ENCODE measurements at regions not wholly inside any gene's neighbourhood (a gene's known extent, or its start where the extent isn't known, plus 50 kb on each side); places are given as distances from the start of the nearest gene placed in this dataset.

DNA sequence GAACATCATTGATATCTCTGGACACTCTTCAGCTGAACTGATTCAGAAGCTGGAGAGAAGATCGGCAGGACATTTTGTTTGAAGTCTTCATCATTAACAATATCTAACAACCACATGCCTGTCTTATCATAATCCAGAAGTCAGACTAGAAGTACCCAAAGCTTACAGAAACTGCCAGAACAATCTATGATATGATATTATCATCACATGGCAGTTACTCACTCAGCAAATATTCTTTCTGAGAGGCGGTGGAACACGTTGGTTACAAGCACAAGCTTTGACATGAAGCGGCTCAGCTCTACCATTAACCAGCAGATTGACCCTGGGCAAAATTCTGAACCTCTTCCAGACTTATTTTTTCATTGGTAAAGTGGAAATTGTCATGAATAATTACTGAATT, 69.4 kb upstream of the KIT start:
- Histone ChIP-seq H4K20me1 (replicated peaks; ENCODE audit: control insufficient read depth, insufficient read depth, low read length) (no peaks in the 10 kb centered on the region), H3K27ac (ENCODE audit: extremely low read depth, low read depth, low read length) (peak overlapping the region; percentile 11; the same call in 1 of the 3 replicates), H3K79me2 (ENCODE audit: control insufficient read depth, insufficient read depth, low read length) (no peaks in the 10 kb centered on the region), H3K27me3 (ENCODE audit: control insufficient read depth in 2 of 2, insufficient read depth in 2 of 2, low read length in 2 of 2) (no peaks in the 10 kb centered on the region), H3K36me3 (ENCODE audit: control insufficient read depth, insufficient read depth, low read length) (no peaks in the 10 kb centered on the region; the same call in 2 of the 3 replicates), H3K9ac (ENCODE audit: insufficient read depth in 1 of 2, low read depth in 2 of 2, low read length in 2 of 2) (0 out of 4 replicates have a peak overlapping the region, but pooled peaks of 1 of the 2 experiments have one; percentile 12), H3K9me3 (replicated peaks; ENCODE audit: control insufficient read depth, insufficient read depth, low read depth, low read length) (no peaks in the 10 kb centered on the region), H3K4me2 (ENCODE audit: insufficient read depth, low read length) (peak overlapping the region; percentile 23), H2AFZ (ENCODE audit: low read depth, low read length) (peak overlapping the region; percentile 67), H3K4me1 (replicated peaks in 1 of 2; ENCODE audit: control insufficient read depth in 2 of 2, insufficient read depth in 2 of 2, low read length in 2 of 2) (peaks cover 0 to 44% of the 10 kb centered on the region in 2 experiments; a peak in 4 of 5 replicates), H3K4me3 (no peak overlapping the region), H3K9me1 (ENCODE audit: control insufficient read depth, insufficient read depth, low read length) (no peaks in the 10 kb centered on the region)
- FAIRE-seq (peak; percentile 80), ATAC-seq (peak; percentile 47), DNase-seq (ENCODE audit: extremely low read depth in 1 of 4, low spot score in 3 of 4) (peak in 2 of 4 experiments; percentile 26 to 71)
- no TSS peak for BruUV-seq (replicated peaks)
- intact Hi-C loops (cut with micrococcal nuclease): loop anchor here (1.0 to 5.0 kb wide), 2 partner anchors 17 to 69 kb away; partner anchors contain the start of gene KIT
- CTCF ChIA-PET (ENCODE audit: low intra/inter-chr PET ratio): no interaction called here
- POLR2A ChIA-PET: interaction anchor here (0.6 to 1.2 kb wide), 7 partner anchors 17 to 1805 kb away, joined by 3 to 4 read pairs (median 3); no protein-coding TSS in a partner anchor
- in situ Hi-C loops (cut with MboI): no loop called here
- WGBS (ENCODE audit: insufficient coverage, low coverage, missing lambda C conversion rate): 0% methylated on average over 4 of the region's 4 CpGs
- TF ChIP-seq SIN3B (IDR thresholded peaks at IDR 0.05; ENCODE audit: low read depth) (no peak), L3MBTL2 (IDR thresholded peaks at IDR 0.05) (peak; percentile 85), MCM5 (IDR thresholded peaks at IDR 0.05; ENCODE audit: low read depth) (no peak), ILF3 (IDR thresholded peaks at IDR 0.05; ENCODE audit: borderline replicate concordance) (no peak), MEIS2 (IDR thresholded peaks at IDR 0.05; ENCODE audit: partially characterized antibody) (peak; percentile 74), NCOA1 (IDR thresholded peaks at IDR 0.05; ENCODE audit: low read depth) (no peak), ZNF282 (CRISPR knock-in tag; IDR thresholded peaks at IDR 0.05) (no peak), PTTG1 (tag; IDR thresholded peaks at IDR 0.05; ENCODE audit: low read depth) (no peak), ZNF408 (CRISPR knock-in tag; IDR thresholded peaks at IDR 0.05; ENCODE audit: low read depth) (no peak), HDAC2 (IDR thresholded peaks at IDR 0.05) (peak; percentile 59; the same call in 1 of the 2 replicates), MAFK (IDR thresholded peaks at IDR 0.05; ENCODE audit: low read length) (peak; percentile 69), SMARCA5 (IDR thresholded peaks at IDR 0.05) (no peak), FOS (IDR thresholded peaks at IDR 0.05; ENCODE audit: extremely low read depth, insufficient read length) (no peak), ELF4 (CRISPR knock-in tag; IDR thresholded peaks at IDR 0.05) (no peak), HMGN3 (IDR thresholded peaks at IDR 0.05; ENCODE audit: borderline replicate concordance, extremely low read depth, insufficient read length, low read depth, low read length) (no peak), KHSRP (IDR thresholded peaks at IDR 0.05) (no peak), LCOR (CRISPR knock-in tag; IDR thresholded peaks at IDR 0.05) (no peak), HSF4 (CRISPR knock-in tag; IDR thresholded peaks at IDR 0.05; ENCODE audit: borderline replicate concordance) (no peak), SAP30 (IDR thresholded peaks at IDR 0.05; ENCODE audit: borderline replicate concordance, insufficient read depth, low read depth, low read length, poor library complexity, severe bottlenecking) (no peak), ZNF707 (CRISPR knock-in tag; conservative IDR thresholded peaks at IDR 0.05) (no peak), ZBTB1 (CRISPR knock-in tag; IDR thresholded peaks at IDR 0.05; ENCODE audit: borderline replicate concordance, low read depth) (no peak)
- TF ChIP-seq, protein P1, sequence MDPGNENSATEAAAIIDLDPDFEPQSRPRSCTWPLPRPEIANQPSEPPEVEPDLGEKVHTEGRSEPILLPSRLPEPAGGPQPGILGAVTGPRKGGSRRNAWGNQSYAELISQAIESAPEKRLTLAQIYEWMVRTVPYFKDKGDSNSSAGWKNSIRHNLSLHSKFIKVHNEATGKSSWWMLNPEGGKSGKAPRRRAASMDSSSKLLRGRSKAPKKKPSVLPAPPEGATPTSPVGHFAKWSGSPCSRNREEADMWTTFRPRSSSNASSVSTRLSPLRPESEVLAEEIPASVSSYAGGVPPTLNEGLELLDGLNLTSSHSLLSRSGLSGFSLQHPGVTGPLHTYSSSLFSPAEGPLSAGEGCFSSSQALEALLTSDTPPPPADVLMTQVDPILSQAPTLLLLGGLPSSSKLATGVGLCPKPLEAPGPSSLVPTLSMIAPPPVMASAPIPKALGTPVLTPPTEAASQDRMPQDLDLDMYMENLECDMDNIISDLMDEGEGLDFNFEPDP (CRISPR knock-in tag; IDR thresholded peaks at IDR 0.05): no peak
- TF ChIP-seq, protein P2, sequence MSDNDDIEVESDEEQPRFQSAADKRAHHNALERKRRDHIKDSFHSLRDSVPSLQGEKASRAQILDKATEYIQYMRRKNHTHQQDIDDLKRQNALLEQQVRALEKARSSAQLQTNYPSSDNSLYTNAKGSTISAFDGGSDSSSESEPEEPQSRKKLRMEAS (CRISPR knock-in tag; IDR thresholded peaks at IDR 0.05): no peak
- TF ChIP-seq, protein P3, sequence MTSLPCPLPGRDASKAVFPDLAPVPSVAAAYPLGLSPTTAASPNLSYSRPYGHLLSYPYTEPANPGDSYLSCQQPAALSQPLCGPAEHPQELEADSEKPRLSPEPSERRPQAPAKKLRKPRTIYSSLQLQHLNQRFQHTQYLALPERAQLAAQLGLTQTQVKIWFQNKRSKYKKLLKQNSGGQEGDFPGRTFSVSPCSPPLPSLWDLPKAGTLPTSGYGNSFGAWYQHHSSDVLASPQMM (CRISPR knock-in tag; IDR thresholded peaks at IDR 0.05): no peak
